G401 (cell line): ENCODE measurements at regions not wholly inside any gene's neighbourhood (a gene's known extent, or its start where the extent isn't known, plus 50 kb on each side); places are given as distances from the start of the nearest gene placed in this dataset.

Source experiments
- DNase-seq: peaks from one replicate; pipeline ENCODE4 v3.0.0-alpha.2; 2015; ENCODE audit warnings: low spot score
- in situ Hi-C: cut with HindIII; loops from 2 replicates; pipeline ENCODE4 v1.10.0; 2016; ENCODE audit warnings: low sequenced_read_pairs, mixed read lengths

DNA sequence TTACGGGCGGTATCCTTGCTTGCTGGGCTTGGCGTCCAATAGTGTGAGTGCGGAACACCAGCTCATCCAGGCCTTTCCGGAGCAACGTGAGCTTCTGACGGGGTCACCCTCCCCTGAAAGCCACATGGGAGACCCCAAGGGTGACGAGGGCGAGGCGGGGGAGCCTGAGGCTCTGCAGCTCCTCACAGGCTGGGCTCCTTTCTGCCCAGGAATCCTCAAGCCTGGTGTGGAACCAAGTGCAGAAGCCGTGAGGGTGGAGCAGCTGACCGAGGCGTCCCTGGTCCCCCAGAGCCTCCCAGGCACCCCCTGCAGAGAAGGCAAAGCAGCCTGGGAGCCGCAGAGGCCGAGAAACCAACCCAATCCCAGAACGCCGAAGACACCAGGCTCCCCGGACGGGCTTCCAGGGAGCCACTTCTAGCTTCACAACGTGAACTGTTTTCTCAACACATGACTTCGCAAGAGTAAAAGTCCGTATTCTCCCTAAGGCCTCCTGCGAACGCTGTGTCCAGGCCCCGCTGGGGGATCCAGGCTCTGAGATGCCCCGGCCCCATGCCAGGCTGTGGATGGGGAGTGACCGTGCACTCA, 530.3 kb downstream of the BRD1 start:
- in situ Hi-C loops: no loop called here
- DNase-seq: no peak

- in situ Hi-C loops: no loop called here
- no peak for DNase-seq
Observed at GRCh38 chr22:49296561-49296960, 531.1 kb downstream of the BRD1 start.

DNA sequence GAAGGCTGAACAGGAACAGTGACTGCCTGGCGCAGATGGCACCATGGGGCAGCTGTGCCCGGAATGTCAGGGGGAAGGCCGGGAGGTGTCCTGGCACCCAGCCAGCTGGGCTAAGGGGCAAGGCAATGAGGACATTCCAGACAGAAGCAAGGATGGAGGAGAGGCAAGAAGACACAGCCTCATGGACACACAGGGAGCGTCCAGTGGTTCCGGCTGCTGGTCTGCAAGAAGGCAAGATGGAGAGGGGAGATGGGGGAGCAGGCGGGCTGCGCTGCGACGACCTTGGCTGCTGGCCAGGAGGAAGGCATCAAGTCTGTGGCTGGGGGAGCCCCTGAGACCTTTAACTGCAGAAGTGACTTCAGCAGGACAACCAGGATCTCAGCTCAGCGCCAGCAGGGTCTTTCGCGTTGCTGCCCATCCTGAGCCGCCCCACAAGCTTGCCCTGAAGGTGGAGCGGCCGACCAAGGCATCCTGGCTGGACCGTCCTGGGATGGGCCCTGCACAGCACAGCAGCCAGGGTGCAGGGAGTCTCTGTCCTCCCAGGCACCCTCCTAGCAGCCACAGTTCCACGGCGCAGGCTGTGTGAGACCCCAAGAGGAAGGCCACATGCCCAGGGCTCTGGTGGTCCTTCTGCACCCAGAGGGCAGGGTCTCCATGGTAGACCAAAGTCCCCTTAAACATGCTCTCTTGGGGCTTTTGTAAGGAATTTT, 531.7 kb downstream of the BRD1 start:
- DNase-seq: no peak
- in situ Hi-C loops: no loop called here

- DNase-seq: no peak
- in situ Hi-C loops: no loop called here
Observed at GRCh38 chr22:49295465-49295743, 532.3 kb downstream of the BRD1 start.

- in situ Hi-C loops: no loop called here
- DNase-seq: no peak
Observed at GRCh38 chr22:49294656-49295464, 532.8 kb downstream of the BRD1 start.

DNA sequence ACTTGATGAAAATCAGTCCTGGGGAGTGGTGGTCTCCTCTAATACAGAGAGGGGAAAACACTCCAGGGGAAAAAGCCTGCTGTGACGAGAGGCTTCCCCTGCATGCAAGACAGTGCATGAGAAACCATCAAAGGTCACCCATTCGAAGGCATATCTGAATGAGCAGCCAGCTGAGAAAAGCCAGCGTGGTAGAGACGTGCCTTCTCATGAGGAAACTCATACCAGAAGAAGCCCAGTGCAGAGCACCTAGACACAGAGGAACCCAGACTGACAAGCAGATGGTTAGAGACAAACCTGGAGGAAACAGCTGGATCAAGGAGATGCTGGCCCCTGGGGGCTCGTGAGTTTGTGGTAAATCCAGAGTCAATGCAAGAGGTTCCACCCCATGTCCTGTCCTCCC, 534.8 kb downstream of the BRD1 start:
- DNase-seq: no peak
- in situ Hi-C loops: no loop called here

GRCh38 chr22:49291781-49292180, 535.9 kb downstream of the BRD1 start:
- in situ Hi-C loops: no loop called here
- DNase-seq: no peak

DNA sequence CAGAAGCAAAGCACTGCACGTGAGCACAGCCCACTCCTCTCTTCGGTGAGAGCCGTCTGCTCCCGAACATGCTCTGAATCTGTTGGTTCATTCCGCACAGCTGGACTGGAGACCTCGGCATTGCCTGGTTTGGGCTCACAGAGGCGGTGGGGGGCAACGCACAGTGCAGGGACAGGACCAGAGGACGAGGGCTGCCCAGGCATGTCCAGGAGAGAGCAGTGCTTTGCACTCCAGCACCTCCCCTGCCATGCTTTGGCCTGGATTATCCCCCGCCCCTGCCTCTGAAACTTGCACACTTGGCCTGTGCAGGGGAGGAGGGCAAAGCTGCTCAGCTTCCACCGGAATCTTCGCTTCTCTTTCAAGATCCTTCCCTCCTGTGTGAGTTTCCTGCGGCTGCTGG, 536.5 kb downstream of the BRD1 start:
- in situ Hi-C loops: no loop called here
- DNase-seq: no peak

- in situ Hi-C loops: no loop called here
Observed at GRCh38 chr22:49290711-49291110, 537.0 kb downstream of the BRD1 start.

DNA sequence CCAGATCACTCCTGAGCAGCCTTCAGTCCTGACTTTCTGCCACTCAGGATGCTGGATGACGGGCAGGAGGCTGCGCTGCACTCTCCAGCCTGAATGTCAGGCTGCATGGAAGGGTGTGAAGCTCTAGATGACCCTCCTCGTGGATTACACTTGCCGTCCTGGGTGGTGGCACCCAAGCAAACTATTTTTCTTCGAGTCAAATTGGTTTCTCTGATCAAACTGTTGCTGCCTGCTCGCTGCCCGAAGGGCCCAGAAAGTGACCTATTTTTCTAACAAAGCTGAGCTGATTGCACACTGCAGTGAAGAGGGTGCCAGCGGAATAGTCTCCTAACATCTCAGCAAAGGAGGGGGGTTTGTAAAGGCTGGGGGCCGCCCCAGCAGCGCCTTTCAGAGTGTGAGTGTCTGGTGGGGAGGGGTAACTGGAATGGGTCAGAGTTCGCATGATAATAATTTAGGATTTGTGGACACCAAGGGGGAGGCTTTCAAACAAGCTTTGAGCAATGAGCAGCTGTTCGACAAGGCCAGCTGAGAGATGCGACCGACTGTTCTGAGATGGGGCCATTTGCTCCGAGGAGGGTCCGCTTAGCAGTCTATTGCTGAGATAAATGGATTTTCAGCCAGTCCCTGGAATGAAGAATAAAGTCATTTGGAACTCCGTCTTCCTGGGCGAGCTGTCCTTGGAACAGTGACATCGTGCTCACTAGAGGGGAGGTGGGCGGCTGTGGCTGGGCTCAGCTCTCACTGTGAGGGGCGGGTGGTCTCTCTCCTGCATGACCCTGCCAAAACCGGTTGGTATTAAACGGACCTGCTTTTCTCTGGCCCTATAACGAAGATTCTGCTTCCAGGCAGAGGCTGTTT, 537.6 kb downstream of the BRD1 start:
- in situ Hi-C loops: no loop called here

More at GRCh38 chr22:49290711-49291110, 537.0 kb downstream of the BRD1 start:
- DNase-seq: no peak

GRCh38 chr22:49286181-49286760, 541.4 kb downstream of the BRD1 start:
- in situ Hi-C loops: no loop called here
- no peak for DNase-seq

More for the DNA sequence above, 537.6 kb downstream of the BRD1 start:
- no peak for DNase-seq

GRCh38 chr22:49284931-49285330, 542.7 kb downstream of the BRD1 start:
- in situ Hi-C loops: no loop called here
- no peak for DNase-seq

DNA sequence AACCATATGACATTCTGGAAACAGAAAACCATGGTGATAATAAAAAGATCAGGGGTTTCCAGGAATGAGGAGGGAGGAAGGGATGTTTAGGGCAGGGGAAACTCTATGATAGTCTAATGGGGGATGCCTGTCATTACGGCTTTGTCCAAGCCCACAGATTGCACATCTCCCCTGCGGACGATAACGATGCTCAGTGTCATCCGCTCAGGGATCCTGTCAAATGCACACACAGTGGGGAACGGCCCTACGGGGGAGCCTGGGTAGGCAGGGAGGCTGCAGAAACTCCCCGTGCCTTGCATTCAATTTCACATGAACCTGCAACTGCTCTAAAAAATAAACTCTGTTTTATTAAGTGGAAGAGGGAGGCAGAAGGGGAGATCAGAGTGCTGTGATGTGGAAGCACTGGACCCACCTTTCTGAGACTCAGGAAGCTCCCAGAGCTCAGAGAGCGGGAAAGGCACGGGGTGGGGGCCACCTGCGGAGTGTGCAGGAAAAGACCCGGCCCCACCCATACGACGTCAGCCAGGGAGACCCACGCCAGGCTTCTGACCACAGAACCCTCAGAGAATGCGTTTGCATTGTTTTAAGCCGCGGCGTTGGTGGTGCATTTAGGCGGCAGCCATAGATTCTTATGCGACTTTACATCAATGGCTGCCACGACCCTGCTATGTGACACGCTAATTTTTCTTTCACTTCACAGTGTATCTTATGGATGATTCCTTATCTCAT, 543.5 kb downstream of the BRD1 start:
- no peak for DNase-seq
- in situ Hi-C loops: no loop called here

DNA sequence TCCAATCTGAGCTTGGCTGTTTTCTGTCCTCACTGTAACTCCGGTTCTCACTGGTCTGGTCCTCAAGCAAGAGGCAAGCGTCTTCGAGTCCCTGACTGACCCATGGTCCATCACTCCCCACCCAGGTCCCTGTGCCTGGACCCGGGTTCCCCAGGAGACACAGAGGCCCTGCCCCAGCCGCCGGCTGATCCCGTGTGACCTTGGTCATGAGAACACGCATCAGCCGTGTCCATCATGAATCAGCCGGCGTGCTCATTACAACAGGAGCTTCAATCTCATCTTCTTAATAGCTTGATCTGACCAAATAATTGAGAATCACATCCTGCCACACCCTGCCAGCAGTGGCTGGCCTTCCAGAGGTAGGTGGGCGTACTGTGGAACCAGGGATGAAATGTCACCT, 545.1 kb downstream of the BRD1 start:
- no peak for DNase-seq
- in situ Hi-C loops: no loop called here

GRCh38 chr22:49281467-49282340, 546.0 kb downstream of the BRD1 start:
- in situ Hi-C loops: no loop called here
- no peak for DNase-seq

GRCh38 chr22:49278340-49278739, 549.3 kb downstream of the BRD1 start:
- in situ Hi-C loops: no loop called here
- DNase-seq: no peak

DNA sequence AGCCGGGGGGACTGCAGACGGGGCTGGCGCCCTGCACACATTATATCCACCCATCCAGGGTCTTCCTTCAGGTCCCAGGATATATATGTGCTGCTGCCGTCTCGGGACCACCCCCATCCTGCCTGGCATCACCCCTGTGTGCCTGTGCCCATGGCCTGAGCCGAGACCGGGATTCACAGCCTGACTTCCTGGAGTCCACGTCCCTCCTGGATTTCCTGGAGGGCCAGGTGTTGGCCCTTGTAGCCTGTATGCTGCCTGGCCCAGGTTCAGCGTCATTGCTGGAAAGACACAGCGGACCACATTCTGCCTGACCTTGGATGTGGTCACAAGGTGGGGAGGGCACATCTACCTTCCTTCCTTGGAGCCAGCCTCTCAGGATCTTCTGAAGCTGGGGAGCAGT, 551.1 kb downstream of the BRD1 start:
- in situ Hi-C loops: no loop called here
- no peak for DNase-seq
